GM21367 (cell line): ENCODE measurements at regions not wholly inside any gene's neighbourhood (a gene's known extent, or its start where the extent isn't known, plus 50 kb on each side); places are given as distances from the start of the nearest gene placed in this dataset.

Source experiments
- ATAC-seq: cut with Tn5 transposase; IDR thresholded peaks from one replicate; pipeline ENCODE4 v1.9.1; 2021; ENCODE audit not compliant: unreplicated experiment

GRCh38 chr16:62568926-62569325 lies 532.7 kb upstream of the CDH8 start:
- no peak for ATAC-seq

- ATAC-seq: no peak
Measured at GRCh38 chr16:62565706-62566105, 529.5 kb upstream of the CDH8 start.

- ATAC-seq: no peak
Measured at GRCh38 chr16:62564291-62564690, 528.1 kb upstream of the CDH8 start.

GRCh38 chr16:62562121-62562520 lies 525.9 kb upstream of the CDH8 start:
- ATAC-seq: no peak

- ATAC-seq: no peak
Measured at GRCh38 chr16:62549875-62550274, 513.6 kb upstream of the CDH8 start.

GRCh38 chr16:62548095-62548494 lies 511.9 kb upstream of the CDH8 start:
- no peak for ATAC-seq

GRCh38 chr16:62546701-62547100 lies 510.5 kb upstream of the CDH8 start:
- ATAC-seq: no peak

- no peak for ATAC-seq
Measured at GRCh38 chr16:62545039-62545438, 508.8 kb upstream of the CDH8 start.

GRCh38 chr16:62543516-62543915 lies 507.3 kb upstream of the CDH8 start:
- ATAC-seq: no peak

- no peak for ATAC-seq
Measured at GRCh38 chr16:62539657-62540056, 503.4 kb upstream of the CDH8 start.

GRCh38 chr16:62530426-62530825 lies 494.2 kb upstream of the CDH8 start:
- no peak for ATAC-seq

- ATAC-seq: no peak
Measured at GRCh38 chr16:62516001-62516400, 479.8 kb upstream of the CDH8 start.

- ATAC-seq: no peak
Measured at GRCh38 chr16:62503073-62503472, 466.8 kb upstream of the CDH8 start.

- ATAC-seq: no peak
Measured at GRCh38 chr16:62478903-62479458, 442.7 kb upstream of the CDH8 start.

- ATAC-seq: no peak
Measured at GRCh38 chr16:62477796-62478195, 441.6 kb upstream of the CDH8 start.

- ATAC-seq: no peak
Measured at GRCh38 chr16:62475573-62475972, 439.3 kb upstream of the CDH8 start.

- no peak for ATAC-seq
Measured at GRCh38 chr16:62462971-62463370, 426.7 kb upstream of the CDH8 start.

- ATAC-seq: no peak
Measured at GRCh38 chr16:62450291-62450690, 414.1 kb upstream of the CDH8 start.

- no peak for ATAC-seq
Measured at GRCh38 chr16:62445909-62446308, 409.7 kb upstream of the CDH8 start.

- no peak for ATAC-seq
Measured at GRCh38 chr16:62424206-62424605, 388.0 kb upstream of the CDH8 start.

GRCh38 chr16:62408760-62409159 lies 372.5 kb upstream of the CDH8 start:
- no peak for ATAC-seq

GRCh38 chr16:62406387-62406786 lies 370.1 kb upstream of the CDH8 start:
- no peak for ATAC-seq

GRCh38 chr16:62404842-62405611 lies 368.8 kb upstream of the CDH8 start:
- ATAC-seq: no peak
